Panc1 (cell line): ENCODE measurements at regions not wholly inside any gene's neighbourhood (a gene's known extent, or its start where the extent isn't known, plus 50 kb on each side); places are given as distances from the start of the nearest gene placed in this dataset.

Experiments
- ATAC-seq: fragments of 200-7000 bp; cut with Tn5 transposase; 2 replicates; pipeline ENCODE4 v1.9.1; 2020; ENCODE audit warnings: mild to moderate bottlenecking, moderate library complexity
- BruUV-seq: library from RNA; stranded (reverse); fragments of 400-500 nt; replicated peaks from 2 replicates; lab custom pipeline; 2021; lab: Mats Ljungman, UMichigan
- CTCF ChIA-PET: fragments of 300-600 bp; sonication (Branson Sonifier 250); formaldehyde crosslinking; loops from one replicate; lab custom pipeline; 2022; ENCODE audit warnings: antibody characterized with exemption; lab: Charles Lee
- POLR2A ChIA-PET: fragments of 300-600 bp; sonication (Branson Sonifier 250); formaldehyde crosslinking; loops from one replicate; lab custom pipeline; 2022; ENCODE audit warnings: antibody characterized with exemption; lab: Charles Lee
- DNase-seq: peaks from one replicate; pipeline ENCODE4 v3.0.0-alpha.2; 2010; ENCODE audit warnings: low read depth, low spot score
- H3K27ac ChIP-seq: 2 replicates; pipeline ENCODE4 v1.5.1; 2011; ENCODE audit warnings: mild to moderate bottlenecking, low read length, inconsistent platforms
- H3K27me3 ChIP-seq: fragments of 200-500 bp; sonication (Bioruptor generic); 2 replicates; pipeline ENCODE4 v1.6.0; 2014; ENCODE audit warnings: low read length, inconsistent platforms; ENCODE audit not compliant: control insufficient read depth, insufficient read depth
- H3K36me3 ChIP-seq: fragments of 200-500 bp; sonication (Bioruptor generic); 2 replicates; pipeline ENCODE4 v1.5.1; 2014; ENCODE audit warnings: inconsistent platforms, mild to moderate bottlenecking, low read length, moderate library complexity; ENCODE audit not compliant: control insufficient read depth, insufficient read depth
- H3K4me1 ChIP-seq: 2 replicates; pipeline ENCODE4 v1.5.1; 2011; ENCODE audit warnings: inconsistent platforms, mild to moderate bottlenecking, low read length, moderate library complexity; ENCODE audit not compliant: control insufficient read depth, insufficient read depth
- H3K4me3 ChIP-seq, 2 experiments: 2 replicates each; pipeline ENCODE4 v1.5.1; 2011 to 2012; ENCODE audit warnings: low read depth in 2 of 2, low read length in 2 of 2, mild to moderate bottlenecking in 2 of 2, inconsistent platforms in 1 of 2, moderate library complexity in 1 of 2
- H3K9me3 ChIP-seq: fragments of 200-500 bp; sonication (Bioruptor generic); 2 replicates; pipeline ENCODE4 v1.5.1; 2014; ENCODE audit warnings: low read depth, mild to moderate bottlenecking, inconsistent platforms, low read length, moderate library complexity; ENCODE audit not compliant: control insufficient read depth, insufficient read depth
- POLR2AphosphoS5 ChIP-seq: IDR thresholded peaks from 2 replicates; pipeline ENCODE4 v1.6.1; 2012; ENCODE audit warnings: mild to moderate bottlenecking, low read depth, low read length, moderate library complexity
- SIN3A ChIP-seq: IDR thresholded peaks from 2 replicates; pipeline ENCODE4 v1.6.1; 2012; ENCODE audit warnings: low read depth, mild to moderate bottlenecking, low read length, moderate library complexity, borderline replicate concordance; ENCODE audit not compliant: insufficient read depth
- TCF7L2 ChIP-seq: IDR thresholded peaks from 2 replicates; pipeline ENCODE4 v1.6.1; 2011; ENCODE audit warnings: mild to moderate bottlenecking, low read depth, low read length, inconsistent platforms
- in situ Hi-C: cut with HindIII; loops from 2 replicates; pipeline ENCODE4 v1.10.0; 2016; ENCODE audit warnings: low sequenced_read_pairs, low pct_unique_long_range_greater_than_20kb
- intact Hi-C: fragments of 100-400 bp; cut with micrococcal nuclease; formaldehyde crosslinking; loops from one replicate; pipeline ENCODE4 v1.10.0; 2022; ENCODE audit not compliant: unreplicated experiment
- TF ChIP-seq, protein P1 (sequence below), 2 experiments: IDR thresholded peaks; 2 replicates each; pipeline ENCODE4 v1.6.1; 2011 to 2012; ENCODE audit warnings: low read depth in 2 of 2, control low read depth in 1 of 2, low read length in 1 of 2, mild to moderate bottlenecking in 1 of 2, moderate library complexity in 1 of 2; ENCODE audit not compliant: insufficient read depth in 1 of 2
- TF ChIP-seq, protein P2 (sequence below): fragments of 450-650 bp; IDR thresholded peaks from 2 replicates; pipeline ENCODE4 v1.5.1; 2017; ENCODE audit warnings: mild to moderate bottlenecking

DNA sequence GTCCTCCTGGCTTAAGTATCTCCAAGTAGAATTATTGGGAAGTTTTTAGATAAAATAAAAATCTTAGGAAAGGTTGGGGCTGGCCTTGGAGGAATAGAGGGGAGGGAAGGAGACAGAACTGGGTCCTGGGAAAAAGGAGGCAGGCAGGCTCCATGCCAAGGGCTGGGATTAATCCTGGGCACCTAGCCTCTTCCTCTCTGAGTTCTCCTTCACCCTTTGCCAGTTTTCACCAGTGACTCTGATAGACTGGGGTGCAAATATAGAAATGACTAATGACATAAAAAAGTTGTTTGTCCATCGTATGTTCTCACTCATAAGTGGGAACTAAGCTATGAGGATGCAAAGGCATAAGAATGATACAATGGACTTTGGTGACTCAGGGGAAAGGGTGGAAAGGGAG, 81.9 kb downstream of the RMI1 start:
- TF ChIP-seq POLR2AphosphoS5 (no peak), TCF7L2 (no peak), SIN3A (no peak)
- TF ChIP-seq, protein P1, sequence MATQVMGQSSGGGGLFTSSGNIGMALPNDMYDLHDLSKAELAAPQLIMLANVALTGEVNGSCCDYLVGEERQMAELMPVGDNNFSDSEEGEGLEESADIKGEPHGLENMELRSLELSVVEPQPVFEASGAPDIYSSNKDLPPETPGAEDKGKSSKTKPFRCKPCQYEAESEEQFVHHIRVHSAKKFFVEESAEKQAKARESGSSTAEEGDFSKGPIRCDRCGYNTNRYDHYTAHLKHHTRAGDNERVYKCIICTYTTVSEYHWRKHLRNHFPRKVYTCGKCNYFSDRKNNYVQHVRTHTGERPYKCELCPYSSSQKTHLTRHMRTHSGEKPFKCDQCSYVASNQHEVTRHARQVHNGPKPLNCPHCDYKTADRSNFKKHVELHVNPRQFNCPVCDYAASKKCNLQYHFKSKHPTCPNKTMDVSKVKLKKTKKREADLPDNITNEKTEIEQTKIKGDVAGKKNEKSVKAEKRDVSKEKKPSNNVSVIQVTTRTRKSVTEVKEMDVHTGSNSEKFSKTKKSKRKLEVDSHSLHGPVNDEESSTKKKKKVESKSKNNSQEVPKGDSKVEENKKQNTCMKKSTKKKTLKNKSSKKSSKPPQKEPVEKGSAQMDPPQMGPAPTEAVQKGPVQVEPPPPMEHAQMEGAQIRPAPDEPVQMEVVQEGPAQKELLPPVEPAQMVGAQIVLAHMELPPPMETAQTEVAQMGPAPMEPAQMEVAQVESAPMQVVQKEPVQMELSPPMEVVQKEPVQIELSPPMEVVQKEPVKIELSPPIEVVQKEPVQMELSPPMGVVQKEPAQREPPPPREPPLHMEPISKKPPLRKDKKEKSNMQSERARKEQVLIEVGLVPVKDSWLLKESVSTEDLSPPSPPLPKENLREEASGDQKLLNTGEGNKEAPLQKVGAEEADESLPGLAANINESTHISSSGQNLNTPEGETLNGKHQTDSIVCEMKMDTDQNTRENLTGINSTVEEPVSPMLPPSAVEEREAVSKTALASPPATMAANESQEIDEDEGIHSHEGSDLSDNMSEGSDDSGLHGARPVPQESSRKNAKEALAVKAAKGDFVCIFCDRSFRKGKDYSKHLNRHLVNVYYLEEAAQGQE (IDR thresholded peaks at IDR 0.05; ENCODE audit: insufficient read depth in 1 of 2, low read depth in 2 of 2, low read length in 1 of 2): no peak
- TF ChIP-seq, protein P2, sequence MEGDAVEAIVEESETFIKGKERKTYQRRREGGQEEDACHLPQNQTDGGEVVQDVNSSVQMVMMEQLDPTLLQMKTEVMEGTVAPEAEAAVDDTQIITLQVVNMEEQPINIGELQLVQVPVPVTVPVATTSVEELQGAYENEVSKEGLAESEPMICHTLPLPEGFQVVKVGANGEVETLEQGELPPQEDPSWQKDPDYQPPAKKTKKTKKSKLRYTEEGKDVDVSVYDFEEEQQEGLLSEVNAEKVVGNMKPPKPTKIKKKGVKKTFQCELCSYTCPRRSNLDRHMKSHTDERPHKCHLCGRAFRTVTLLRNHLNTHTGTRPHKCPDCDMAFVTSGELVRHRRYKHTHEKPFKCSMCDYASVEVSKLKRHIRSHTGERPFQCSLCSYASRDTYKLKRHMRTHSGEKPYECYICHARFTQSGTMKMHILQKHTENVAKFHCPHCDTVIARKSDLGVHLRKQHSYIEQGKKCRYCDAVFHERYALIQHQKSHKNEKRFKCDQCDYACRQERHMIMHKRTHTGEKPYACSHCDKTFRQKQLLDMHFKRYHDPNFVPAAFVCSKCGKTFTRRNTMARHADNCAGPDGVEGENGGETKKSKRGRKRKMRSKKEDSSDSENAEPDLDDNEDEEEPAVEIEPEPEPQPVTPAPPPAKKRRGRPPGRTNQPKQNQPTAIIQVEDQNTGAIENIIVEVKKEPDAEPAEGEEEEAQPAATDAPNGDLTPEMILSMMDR: no peak
- BruUV-seq: no TSS peak
- H3K4me1 ChIP-seq: no peaks in the 10 kb centered on the region
- no peak for ATAC-seq
- CTCF ChIA-PET: no interaction called here
- no peaks in the 10 kb centered on the region for H3K9me3 ChIP-seq
- DNase-seq: no peak
- no peak overlapping the region for H3K4me3 ChIP-seq
- in situ Hi-C loops (no loop called here), intact Hi-C loops (no loop called here)
- POLR2A ChIA-PET: no interaction called here
- peaks cover 2% of the 10 kb centered on the region; the same call in 1 of the 2 replicates for H3K27me3 ChIP-seq
- no peaks in the 10 kb centered on the region for H3K36me3 ChIP-seq
- H3K27ac ChIP-seq: no peak overlapping the region

DNA sequence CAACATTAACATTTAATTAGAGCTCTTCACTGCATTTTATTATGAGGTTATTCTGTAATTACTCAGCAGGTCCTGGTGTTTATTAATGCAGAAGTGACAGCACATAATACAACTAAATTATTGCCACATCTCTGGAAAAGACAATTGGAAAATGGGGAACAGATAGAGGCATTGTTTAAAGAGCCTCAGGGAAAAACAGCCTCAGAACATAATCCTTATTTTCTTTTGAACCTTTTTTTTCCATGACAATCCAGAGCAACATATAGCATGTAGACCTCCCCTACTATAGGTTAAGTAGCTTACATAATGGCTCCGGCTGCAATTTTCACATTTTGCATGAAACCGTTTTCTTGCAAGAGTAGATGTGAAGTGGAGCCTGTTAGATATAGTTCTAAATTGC, 87.2 kb downstream of the RMI1 start:
- in situ Hi-C loops (no loop called here), intact Hi-C loops (no loop called here)
- Histone ChIP-seq H3K4me3 (no peak overlapping the region), H3K36me3 (no peaks in the 10 kb centered on the region), H3K4me1 (no peaks in the 10 kb centered on the region), H3K27me3 (no peaks in the 10 kb centered on the region), H3K9me3 (no peaks in the 10 kb centered on the region), H3K27ac (no peak overlapping the region)
- no peak for TF ChIP-seq TCF7L2
- TF ChIP-seq, protein P1 (IDR thresholded peaks at IDR 0.05; ENCODE audit: insufficient read depth in 1 of 2, low read depth in 2 of 2, low read length in 1 of 2): no peak
- TF ChIP-seq POLR2AphosphoS5: no peak
- TF ChIP-seq, protein P2: no peak
- no peak for TF ChIP-seq SIN3A
- CTCF ChIA-PET: no interaction called here
- no peak for ATAC-seq
- DNase-seq: no peak
- BruUV-seq: no TSS peak
- POLR2A ChIA-PET: no interaction called here
